GM13976 (cell line): ENCODE measurements at regions not wholly inside any gene's neighbourhood (a gene's known extent, or its start where the extent isn't known, plus 50 kb on each side); places are given as distances from the start of the nearest gene placed in this dataset.

Experiments used
- DNase-seq: peaks from one replicate; pipeline ENCODE4 v3.0.0; 2012; ENCODE audit warnings: low spot score
- CTCF ChIP-seq: IDR thresholded peaks from 2 replicates; pipeline ENCODE4 v1.5.1; 2012; ENCODE audit warnings: borderline replicate concordance, mild to moderate bottlenecking; ENCODE audit not compliant: insufficient read depth; ENCODE audit errors: extremely low read depth, missing control alignments, control extremely low read depth
- in situ Hi-C: fragments of 300-500 bp; cut with MboI; formaldehyde crosslinking; loops from one replicate; pipeline ENCODE4 v1.12.0; 2022; ENCODE audit warnings: low sequenced_read_pairs, mixed read lengths, inconsistent platforms; ENCODE audit not compliant: unreplicated experiment

GRCh38 chr12:90833228-90833627 is 121.7 kb downstream of the CCER1 start:
- in situ Hi-C loops = no loop called here
- no peak for TF ChIP-seq CTCF
- no peak for DNase-seq

GRCh38 chr12:90832427-90832826 is 122.5 kb downstream of the CCER1 start:
- DNase-seq = no peak
- TF ChIP-seq CTCF = no peak
- in situ Hi-C loops = no loop called here

- in situ Hi-C loops = no loop called here
- no peak for TF ChIP-seq CTCF
- DNase-seq = no peak
Observed at GRCh38 chr12:90831712-90832111, 123.3 kb downstream of the CCER1 start.

GRCh38 chr12:90829044-90829443 is 125.9 kb downstream of the CCER1 start:
- in situ Hi-C loops = no loop called here
- no peak for TF ChIP-seq CTCF
- no peak for DNase-seq

GRCh38 chr12:90828621-90829020 is 126.4 kb downstream of the CCER1 start:
- TF ChIP-seq CTCF = no peak
- in situ Hi-C loops = no loop called here
- no peak for DNase-seq

- in situ Hi-C loops = no loop called here
- no peak for DNase-seq
- no peak for TF ChIP-seq CTCF
Observed at GRCh38 chr12:90827567-90827966, 127.4 kb downstream of the CCER1 start.

- no peak for DNase-seq
- TF ChIP-seq CTCF = no peak
- in situ Hi-C loops = no loop called here
Observed at GRCh38 chr12:90826036-90826435, 128.9 kb downstream of the CCER1 start.
